GM19043 (cell line): ENCODE measurements at regions not wholly inside any gene's neighbourhood (a gene's known extent, or its start where the extent isn't known, plus 50 kb on each side); places are given as distances from the start of the nearest gene placed in this dataset.

Source experiments
- ATAC-seq: cut with Tn5 transposase; IDR thresholded peaks from one replicate; pipeline ENCODE4 v1.9.1; 2021; ENCODE audit warnings: low read depth; ENCODE audit not compliant: unreplicated experiment

- ATAC-seq = no peak
Observed at GRCh38 chr5:8456846-8457186, 587.9 kb downstream of the MTRR start.

- peak; percentile 80 for ATAC-seq
Observed at GRCh38 chr5:8457187-8458037, 588.5 kb downstream of the MTRR start.

GRCh38 chr5:8458038-8458383 is 589.1 kb downstream of the MTRR start:
- no peak for ATAC-seq

- ATAC-seq = no peak
Observed at GRCh38 chr5:8461543-8461942, 592.6 kb downstream of the MTRR start.

GRCh38 chr5:8462565-8462964 is 593.6 kb downstream of the MTRR start:
- ATAC-seq = no peak

- ATAC-seq = no peak
Observed at GRCh38 chr5:8470489-8470888, 601.5 kb downstream of the MTRR start.

- ATAC-seq = no peak
Observed at GRCh38 chr5:8471581-8471980, 602.6 kb downstream of the MTRR start.

GRCh38 chr5:8473016-8473415 is 604.1 kb downstream of the MTRR start:
- ATAC-seq = no peak

GRCh38 chr5:8473827-8474568 is 605.0 kb downstream of the MTRR start:
- no peak for ATAC-seq

- ATAC-seq = no peak
Observed at GRCh38 chr5:8474569-8474930, 605.6 kb downstream of the MTRR start.

- ATAC-seq = no peak
Observed at GRCh38 chr5:8478326-8478725, 609.4 kb downstream of the MTRR start.

GRCh38 chr5:8481007-8481406 is 612.1 kb downstream of the MTRR start:
- no peak for ATAC-seq

- ATAC-seq = no peak
Observed at GRCh38 chr5:8491254-8491653, 622.3 kb downstream of the MTRR start.

GRCh38 chr5:8493176-8493575 is 624.2 kb downstream of the MTRR start:
- no peak for ATAC-seq

GRCh38 chr5:8500426-8500825 is 631.5 kb downstream of the MTRR start:
- no peak for ATAC-seq

GRCh38 chr5:8505196-8505595 is 636.2 kb downstream of the MTRR start:
- ATAC-seq = no peak

- ATAC-seq = no peak
Observed at GRCh38 chr5:8508231-8508630, 639.3 kb downstream of the MTRR start.

- ATAC-seq = no peak
Observed at GRCh38 chr5:8516356-8516755, 647.4 kb downstream of the MTRR start.

- no peak for ATAC-seq
Observed at GRCh38 chr5:8517456-8517855, 648.5 kb downstream of the MTRR start.

GRCh38 chr5:8520917-8521316 is 652.0 kb downstream of the MTRR start:
- ATAC-seq = no peak

- no peak for ATAC-seq
Observed at GRCh38 chr5:8521991-8522390, 653.0 kb downstream of the MTRR start.

- ATAC-seq = no peak
Observed at GRCh38 chr5:8522646-8523045, 653.7 kb downstream of the MTRR start.
